ENCODE measurements at regions not wholly inside any gene's neighbourhood (a gene's known extent, or its start where the extent isn't known, plus 50 kb on each side); places are given as distances from the start of the nearest gene placed in this dataset.

DNA sequence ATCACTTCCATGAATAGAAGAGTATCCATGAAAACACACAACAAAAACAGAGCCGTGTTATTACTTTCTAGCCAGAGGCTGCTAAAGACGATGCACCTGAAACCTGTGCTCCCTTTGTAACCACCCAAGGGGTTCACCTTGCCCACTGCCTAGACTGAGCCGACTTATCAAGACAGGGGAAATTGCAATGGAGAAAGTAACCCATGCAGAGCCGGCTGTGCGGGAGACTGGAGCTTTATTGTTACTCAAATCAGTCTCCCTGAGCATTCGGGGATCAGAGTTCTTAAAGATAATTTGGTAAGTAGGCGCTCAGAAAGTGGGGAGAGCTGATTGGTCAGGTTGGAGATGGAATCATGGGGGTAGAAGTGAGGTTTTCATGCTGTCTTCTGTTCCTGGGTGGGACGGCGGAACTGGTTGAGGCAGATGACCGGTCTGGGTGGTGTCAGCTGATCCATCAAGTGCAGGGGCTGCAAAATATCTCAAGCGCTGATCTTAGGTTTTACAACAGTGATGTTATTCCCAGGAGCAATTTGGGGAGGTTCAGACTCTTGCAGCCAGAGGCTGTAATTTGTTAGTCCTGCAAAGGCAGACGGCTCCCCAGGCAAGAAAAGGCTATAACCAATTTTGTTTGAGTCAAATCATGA lies 366.6 kb downstream of the PREX1 start:
- TF ChIP-seq, protein P1, sequence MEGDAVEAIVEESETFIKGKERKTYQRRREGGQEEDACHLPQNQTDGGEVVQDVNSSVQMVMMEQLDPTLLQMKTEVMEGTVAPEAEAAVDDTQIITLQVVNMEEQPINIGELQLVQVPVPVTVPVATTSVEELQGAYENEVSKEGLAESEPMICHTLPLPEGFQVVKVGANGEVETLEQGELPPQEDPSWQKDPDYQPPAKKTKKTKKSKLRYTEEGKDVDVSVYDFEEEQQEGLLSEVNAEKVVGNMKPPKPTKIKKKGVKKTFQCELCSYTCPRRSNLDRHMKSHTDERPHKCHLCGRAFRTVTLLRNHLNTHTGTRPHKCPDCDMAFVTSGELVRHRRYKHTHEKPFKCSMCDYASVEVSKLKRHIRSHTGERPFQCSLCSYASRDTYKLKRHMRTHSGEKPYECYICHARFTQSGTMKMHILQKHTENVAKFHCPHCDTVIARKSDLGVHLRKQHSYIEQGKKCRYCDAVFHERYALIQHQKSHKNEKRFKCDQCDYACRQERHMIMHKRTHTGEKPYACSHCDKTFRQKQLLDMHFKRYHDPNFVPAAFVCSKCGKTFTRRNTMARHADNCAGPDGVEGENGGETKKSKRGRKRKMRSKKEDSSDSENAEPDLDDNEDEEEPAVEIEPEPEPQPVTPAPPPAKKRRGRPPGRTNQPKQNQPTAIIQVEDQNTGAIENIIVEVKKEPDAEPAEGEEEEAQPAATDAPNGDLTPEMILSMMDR (IDR thresholded peaks at IDR 0.05) = no peak
- no peak for TF ChIP-seq POLR2A (IDR thresholded peaks at IDR 0.05)
